ENCODE measurements at regions not wholly inside any gene's neighbourhood (a gene's known extent, or its start where the extent isn't known, plus 50 kb on each side); places are given as distances from the start of the nearest gene placed in this dataset.

- H3K4me2 ChIP-seq (ENCODE audit: insufficient read depth, low read length): no peak overlapping the region
- ATAC-seq (ENCODE audit: insufficient read depth, low read depth) (no peak), DNase-seq (no peak)
- no peak overlapping the region for H3K4me3 ChIP-seq (ENCODE audit: low read depth in 1 of 2, low read length in 2 of 2)
- H3K4me1 ChIP-seq (ENCODE audit: insufficient read depth, low read length): no peaks in the 10 kb centered on the region
- H3K9me3 ChIP-seq (ENCODE audit: insufficient read depth, low read length, severe bottlenecking): no peaks in the 10 kb centered on the region
- no peak overlapping the region for H3K27ac ChIP-seq (ENCODE audit: low read length)
- TF ChIP-seq EZH2 (IDR thresholded peaks at IDR 0.05; ENCODE audit: borderline replicate concordance, low read depth, low read length, severe bottlenecking) (no peak), CTCF (IDR thresholded peaks at IDR 0.05; ENCODE audit: borderline replicate concordance, extremely low read depth, low read length, poor library complexity, severe bottlenecking) (no peak)
- H3K27me3 ChIP-seq (ENCODE audit: insufficient read depth, low read length, poor library complexity): no peaks in the 10 kb centered on the region
- no peak overlapping the region for H3K9ac ChIP-seq (ENCODE audit: low read depth, low read length)
- H3K79me2 ChIP-seq (ENCODE audit: insufficient read depth, low read length): no peaks in the 10 kb centered on the region
- no peaks in the 10 kb centered on the region for H3K36me3 ChIP-seq (ENCODE audit: insufficient read depth, low read length)
- no peak overlapping the region for H2AFZ ChIP-seq (ENCODE audit: low read depth, low read length)
- no peaks in the 10 kb centered on the region for H4K20me1 ChIP-seq (ENCODE audit: insufficient read depth, low read length)
Observed at GRCh38 chrX:42460706-42461105, 317.3 kb downstream of the PPP1R2C start.

- Histone ChIP-seq H3K36me3 (ENCODE audit: insufficient read depth, low read length) (no peaks in the 10 kb centered on the region), H3K4me2 (ENCODE audit: insufficient read depth, low read length) (no peak overlapping the region), H4K20me1 (ENCODE audit: insufficient read depth, low read length) (no peaks in the 10 kb centered on the region), H3K4me1 (ENCODE audit: insufficient read depth, low read length) (no peaks in the 10 kb centered on the region), H3K9ac (ENCODE audit: low read depth, low read length) (no peak overlapping the region), H3K9me3 (ENCODE audit: insufficient read depth, low read length, severe bottlenecking) (no peaks in the 10 kb centered on the region), H3K27me3 (ENCODE audit: insufficient read depth, low read length, poor library complexity) (no peaks in the 10 kb centered on the region), H3K4me3 (ENCODE audit: low read depth in 1 of 2, low read length in 2 of 2) (no peak overlapping the region), H2AFZ (ENCODE audit: low read depth, low read length) (no peak overlapping the region), H3K27ac (ENCODE audit: low read length) (no peak overlapping the region), H3K79me2 (ENCODE audit: insufficient read depth, low read length) (no peaks in the 10 kb centered on the region)
- no peak for DNase-seq
- no peak for ATAC-seq (ENCODE audit: insufficient read depth, low read depth)
- TF ChIP-seq EZH2 (IDR thresholded peaks at IDR 0.05; ENCODE audit: borderline replicate concordance, low read depth, low read length, severe bottlenecking): no peak
- no peak for TF ChIP-seq CTCF (IDR thresholded peaks at IDR 0.05; ENCODE audit: borderline replicate concordance, extremely low read depth, low read length, poor library complexity, severe bottlenecking)
Observed at GRCh38 chrX:42459735-42460134, 318.2 kb downstream of the PPP1R2C start.

- Histone ChIP-seq H3K27ac (ENCODE audit: low read length) (no peak overlapping the region), H3K4me3 (ENCODE audit: low read depth in 1 of 2, low read length in 2 of 2) (no peak overlapping the region), H3K79me2 (ENCODE audit: insufficient read depth, low read length) (no peaks in the 10 kb centered on the region), H2AFZ (ENCODE audit: low read depth, low read length) (no peak overlapping the region), H4K20me1 (ENCODE audit: insufficient read depth, low read length) (no peaks in the 10 kb centered on the region), H3K9me3 (ENCODE audit: insufficient read depth, low read length, severe bottlenecking) (no peaks in the 10 kb centered on the region), H3K36me3 (ENCODE audit: insufficient read depth, low read length) (no peaks in the 10 kb centered on the region), H3K9ac (ENCODE audit: low read depth, low read length) (no peak overlapping the region), H3K4me1 (ENCODE audit: insufficient read depth, low read length) (no peaks in the 10 kb centered on the region), H3K27me3 (ENCODE audit: insufficient read depth, low read length, poor library complexity) (no peaks in the 10 kb centered on the region), H3K4me2 (ENCODE audit: insufficient read depth, low read length) (no peak overlapping the region)
- no peak for DNase-seq
- no peak for TF ChIP-seq CTCF (IDR thresholded peaks at IDR 0.05; ENCODE audit: borderline replicate concordance, extremely low read depth, low read length, poor library complexity, severe bottlenecking)
- no peak for ATAC-seq (ENCODE audit: insufficient read depth, low read depth)
Observed at GRCh38 chrX:42456176-42456700, 321.7 kb downstream of the PPP1R2C start.

GRCh38 chrX:42450228-42450627 is 327.7 kb downstream of the PPP1R2C start:
- no peaks in the 10 kb centered on the region for H3K36me3 ChIP-seq (ENCODE audit: insufficient read depth, low read length)
- DNase-seq: no peak
- H3K9ac ChIP-seq (ENCODE audit: low read depth, low read length): no peak overlapping the region
- H3K4me2 ChIP-seq (ENCODE audit: insufficient read depth, low read length): no peak overlapping the region
- H4K20me1 ChIP-seq (ENCODE audit: insufficient read depth, low read length): no peaks in the 10 kb centered on the region
- no peak overlapping the region for H3K4me3 ChIP-seq (ENCODE audit: low read depth in 1 of 2, low read length in 2 of 2)
- no peaks in the 10 kb centered on the region for H3K27me3 ChIP-seq (ENCODE audit: insufficient read depth, low read length, poor library complexity)
- H3K27ac ChIP-seq (ENCODE audit: low read length): no peak overlapping the region
- TF ChIP-seq CTCF (IDR thresholded peaks at IDR 0.05; ENCODE audit: borderline replicate concordance, extremely low read depth, low read length, poor library complexity, severe bottlenecking) (no peak), EZH2 (IDR thresholded peaks at IDR 0.05; ENCODE audit: borderline replicate concordance, low read depth, low read length, severe bottlenecking) (no peak)
- no peaks in the 10 kb centered on the region for H3K9me3 ChIP-seq (ENCODE audit: insufficient read depth, low read length, severe bottlenecking)
- ATAC-seq (ENCODE audit: insufficient read depth, low read depth): no peak
- no peaks in the 10 kb centered on the region for H3K79me2 ChIP-seq (ENCODE audit: insufficient read depth, low read length)
- H3K4me1 ChIP-seq (ENCODE audit: insufficient read depth, low read length): no peaks in the 10 kb centered on the region
- no peak overlapping the region for H2AFZ ChIP-seq (ENCODE audit: low read depth, low read length)
